ENCODE measurements at regions not wholly inside any gene's neighbourhood (a gene's known extent, or its start where the extent isn't known, plus 50 kb on each side); places are given as distances from the start of the nearest gene placed in this dataset.

DNA sequence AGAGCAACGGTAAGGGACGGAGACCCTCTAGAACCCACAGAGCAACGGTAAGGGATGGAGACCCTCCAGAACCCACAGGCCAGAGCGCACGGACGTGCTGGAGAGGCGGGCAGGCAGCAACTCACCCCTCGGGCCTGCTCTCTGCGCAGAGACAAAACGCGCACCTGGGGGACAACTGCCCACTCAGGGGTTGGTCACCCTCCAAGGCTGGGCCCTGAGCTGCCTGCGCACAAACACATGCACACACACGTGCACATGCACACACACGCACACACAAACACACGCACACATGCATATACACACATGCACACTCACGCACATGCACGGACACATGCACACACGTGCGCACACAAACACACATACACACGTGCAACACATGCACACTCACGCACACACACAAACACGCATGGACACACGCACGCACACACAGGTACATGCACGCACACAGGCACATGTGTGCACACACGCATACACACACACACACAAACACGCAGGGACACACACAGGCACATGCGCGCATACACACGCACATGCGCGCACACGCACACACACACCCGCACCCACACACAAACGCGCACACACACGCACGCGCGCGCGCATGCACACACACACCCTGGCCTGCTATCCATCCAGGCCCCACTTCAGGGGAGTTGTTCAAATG lies 88.3 kb downstream of the NCOR2 start:
- H3K4me3 ChIP-seq (ENCODE audit: low read depth, low read length), result no peak overlapping the region
- TF ChIP-seq, protein P1, sequence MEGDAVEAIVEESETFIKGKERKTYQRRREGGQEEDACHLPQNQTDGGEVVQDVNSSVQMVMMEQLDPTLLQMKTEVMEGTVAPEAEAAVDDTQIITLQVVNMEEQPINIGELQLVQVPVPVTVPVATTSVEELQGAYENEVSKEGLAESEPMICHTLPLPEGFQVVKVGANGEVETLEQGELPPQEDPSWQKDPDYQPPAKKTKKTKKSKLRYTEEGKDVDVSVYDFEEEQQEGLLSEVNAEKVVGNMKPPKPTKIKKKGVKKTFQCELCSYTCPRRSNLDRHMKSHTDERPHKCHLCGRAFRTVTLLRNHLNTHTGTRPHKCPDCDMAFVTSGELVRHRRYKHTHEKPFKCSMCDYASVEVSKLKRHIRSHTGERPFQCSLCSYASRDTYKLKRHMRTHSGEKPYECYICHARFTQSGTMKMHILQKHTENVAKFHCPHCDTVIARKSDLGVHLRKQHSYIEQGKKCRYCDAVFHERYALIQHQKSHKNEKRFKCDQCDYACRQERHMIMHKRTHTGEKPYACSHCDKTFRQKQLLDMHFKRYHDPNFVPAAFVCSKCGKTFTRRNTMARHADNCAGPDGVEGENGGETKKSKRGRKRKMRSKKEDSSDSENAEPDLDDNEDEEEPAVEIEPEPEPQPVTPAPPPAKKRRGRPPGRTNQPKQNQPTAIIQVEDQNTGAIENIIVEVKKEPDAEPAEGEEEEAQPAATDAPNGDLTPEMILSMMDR (IDR thresholded peaks at IDR 0.05; ENCODE audit: control insufficient read depth, extremely low read depth, insufficient read depth), result no peak
- no peak for DNase-seq (ENCODE audit: low read depth)

DNA sequence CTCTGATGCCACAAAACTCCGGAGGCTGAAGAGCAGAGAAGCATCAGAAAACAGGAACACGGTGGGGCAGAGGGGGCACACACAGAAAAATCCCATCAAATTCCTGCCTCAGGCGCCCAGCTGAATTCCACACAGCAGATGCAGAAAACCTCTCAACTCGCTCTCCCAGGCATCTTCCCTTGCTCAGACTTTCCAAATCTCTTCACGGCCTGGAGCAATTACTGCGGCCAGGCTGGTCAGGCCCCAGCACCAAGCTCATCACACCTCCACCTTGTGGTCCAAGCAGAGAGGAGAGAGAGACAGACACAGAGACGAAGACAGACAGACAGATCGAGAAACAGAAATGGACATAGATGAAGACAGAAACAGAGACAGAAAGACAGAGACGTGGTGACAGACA lies 89.0 kb downstream of the NCOR2 start:
- TF ChIP-seq, protein P1 (IDR thresholded peaks at IDR 0.05; ENCODE audit: control insufficient read depth, extremely low read depth, insufficient read depth), result no peak
- H3K4me3 ChIP-seq (ENCODE audit: low read depth, low read length), result no peak overlapping the region
- DNase-seq (ENCODE audit: low read depth), result no peak

DNA sequence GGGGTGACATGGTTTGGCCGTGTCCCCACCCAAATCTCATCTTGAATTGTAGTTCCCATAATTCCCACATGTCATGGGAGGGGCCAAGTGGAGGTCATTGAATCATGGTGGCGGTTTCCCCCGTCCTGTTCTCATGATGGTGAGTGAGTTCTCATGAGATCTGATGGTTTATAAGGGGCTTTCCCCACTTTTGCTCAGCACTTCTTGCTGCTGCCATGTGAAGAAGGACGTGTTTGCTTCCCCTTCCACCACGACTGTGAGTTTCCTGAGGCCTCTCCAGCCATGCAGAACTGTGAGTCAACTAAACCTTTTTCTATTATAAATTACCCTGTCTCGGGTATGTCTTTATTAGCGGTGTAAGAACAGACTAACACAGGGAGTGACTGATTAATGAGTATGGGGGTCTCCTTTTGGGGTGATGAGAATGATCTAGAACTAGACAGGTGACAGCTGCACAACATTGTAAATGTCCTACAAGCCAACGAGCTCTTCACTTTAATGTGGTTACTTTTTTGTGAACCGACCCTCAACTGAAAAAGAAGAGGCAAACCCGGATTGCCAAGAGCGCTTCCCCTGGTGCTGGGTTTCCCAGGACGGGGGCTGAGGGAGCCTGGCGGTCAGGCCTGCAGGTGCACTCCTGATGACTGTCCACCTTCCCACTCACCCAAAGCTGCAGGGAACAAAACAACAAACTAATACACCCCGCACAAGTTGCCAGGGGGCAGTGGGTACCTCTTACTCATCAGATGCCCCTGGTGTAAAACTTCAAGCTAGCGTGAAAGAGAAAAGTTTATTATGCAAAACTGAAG lies 90.1 kb downstream of the NCOR2 start:
- TF ChIP-seq, protein P1 (IDR thresholded peaks at IDR 0.05; ENCODE audit: control insufficient read depth, extremely low read depth, insufficient read depth), result no peak
- DNase-seq (ENCODE audit: low read depth), result no peak
- H3K4me3 ChIP-seq (ENCODE audit: low read depth, low read length), result no peak overlapping the region

DNA sequence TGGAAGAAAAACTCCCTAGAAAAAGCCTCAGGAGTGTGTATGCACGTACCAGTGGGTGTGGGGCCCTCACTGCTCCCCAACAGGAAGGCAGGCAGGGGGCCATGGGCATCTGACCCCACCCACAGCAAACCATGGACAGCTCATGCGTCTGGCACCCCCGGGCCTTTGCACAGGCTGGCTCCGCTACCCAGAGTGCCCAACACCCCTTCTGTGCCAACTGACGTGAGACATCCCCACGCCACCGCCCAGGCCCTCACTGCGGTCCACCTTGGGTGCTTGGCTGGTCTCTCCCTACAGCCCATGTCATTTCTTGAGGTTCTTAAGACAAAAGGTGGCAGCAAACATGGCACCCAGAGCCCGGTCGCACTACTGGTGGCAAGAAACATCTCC lies 91.4 kb downstream of the NCOR2 start:
- no peak for DNase-seq (ENCODE audit: low read depth)
- TF ChIP-seq, protein P1 (IDR thresholded peaks at IDR 0.05; ENCODE audit: control insufficient read depth, extremely low read depth, insufficient read depth), result no peak
- no peak overlapping the region for H3K4me3 ChIP-seq (ENCODE audit: low read depth, low read length)

DNA sequence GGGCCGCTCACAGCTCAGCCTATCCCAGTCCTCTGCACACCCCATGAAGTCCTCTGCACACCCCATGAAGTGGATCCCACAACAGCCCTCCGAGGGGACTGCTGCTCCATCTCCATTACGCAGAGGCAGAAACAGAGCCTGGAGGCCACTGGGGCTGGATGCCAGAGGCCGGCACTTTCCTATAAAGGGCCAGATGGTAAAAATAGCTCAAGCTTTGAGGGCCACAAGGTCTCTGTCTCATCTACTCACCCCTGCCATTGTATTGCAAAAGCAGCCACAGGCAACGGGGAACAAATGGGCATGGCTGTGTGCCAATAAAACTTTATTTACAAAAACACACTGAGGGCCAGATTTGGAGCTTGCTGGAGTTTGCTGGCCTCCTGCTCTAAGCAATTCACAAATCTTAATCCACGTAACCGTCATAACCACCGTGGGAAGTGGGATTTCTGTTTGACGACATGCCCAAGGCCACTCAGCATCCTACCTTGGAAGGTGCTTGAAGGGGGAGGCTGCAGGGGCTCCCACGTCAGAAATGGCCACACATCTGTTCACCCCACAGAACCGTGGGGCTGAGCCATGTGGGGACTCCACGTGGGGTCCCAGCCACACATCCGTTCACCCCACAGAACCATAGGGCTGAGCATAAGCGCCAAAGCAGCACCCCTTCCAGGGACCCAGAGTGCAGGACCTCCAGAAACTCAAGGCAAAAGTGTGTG lies 92.0 kb downstream of the NCOR2 start:
- no peak overlapping the region for H3K4me3 ChIP-seq (ENCODE audit: low read depth, low read length)
- TF ChIP-seq, protein P1 (IDR thresholded peaks at IDR 0.05; ENCODE audit: control insufficient read depth, extremely low read depth, insufficient read depth), result no peak
- DNase-seq (ENCODE audit: low read depth), result no peak

DNA sequence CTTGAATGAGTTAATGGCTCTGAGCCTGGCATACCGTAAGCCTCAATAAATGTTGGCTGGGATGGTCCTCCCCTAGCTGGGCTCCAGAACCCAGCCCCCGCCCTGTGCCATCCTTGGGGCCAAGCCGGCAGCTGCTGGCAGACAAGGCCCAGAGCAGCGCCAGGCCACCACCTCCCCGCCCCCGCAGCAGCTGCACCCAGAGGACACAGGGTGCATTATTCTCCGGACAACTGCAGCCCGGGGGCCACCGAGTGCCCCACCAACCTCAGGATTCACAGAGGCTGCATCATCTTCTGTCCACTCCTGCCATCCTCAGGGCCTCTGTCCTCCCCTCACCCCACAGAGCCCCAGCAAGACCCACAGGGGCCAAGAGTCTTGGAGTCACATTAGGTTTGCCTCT lies 92.7 kb downstream of the NCOR2 start:
- no peak for DNase-seq (ENCODE audit: low read depth)
- TF ChIP-seq, protein P1 (IDR thresholded peaks at IDR 0.05; ENCODE audit: control insufficient read depth, extremely low read depth, insufficient read depth), result no peak
- no peak overlapping the region for H3K4me3 ChIP-seq (ENCODE audit: low read depth, low read length)

All from LNCaP clone FGC (cell line).